Ammon's horn (tissue), 1 donor: ENCODE measurements at regions not wholly inside any gene's neighbourhood (a gene's known extent, or its start where the extent isn't known, plus 50 kb on each side); places are given as distances from the start of the nearest gene placed in this dataset.
"Not testable (repeated sequence)": the region's sequence is repeated elsewhere in the genome, so short reads cannot be mapped to it uniquely, and the experiment has no call there.

Experiments
- DNase-seq: peaks from one replicate; pipeline ENCODE4 v3.0.0-alpha.2; 2016; ENCODE audit warnings: low spot score

DNA sequence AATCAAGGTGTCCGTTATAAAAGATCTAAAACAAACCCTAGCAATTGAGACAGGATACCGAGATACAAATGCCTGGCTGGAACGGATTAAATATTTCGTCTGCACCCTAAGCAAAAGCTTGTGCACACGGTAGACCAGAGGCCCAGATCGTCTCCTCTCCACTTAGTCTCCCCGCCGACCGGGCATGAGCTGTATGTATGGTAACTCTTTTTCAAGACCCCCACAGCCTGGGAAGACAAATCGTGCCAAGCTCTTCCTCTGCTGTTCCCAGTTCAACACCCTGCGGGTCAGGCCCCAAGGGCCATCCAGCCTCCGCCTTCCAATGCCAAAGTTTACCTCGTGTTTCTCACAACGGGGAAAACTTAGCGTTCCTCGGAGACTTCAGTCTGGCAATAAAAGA, 285.7 kb upstream of the GALNT17 start:
- DNase-seq: no peak

DNA sequence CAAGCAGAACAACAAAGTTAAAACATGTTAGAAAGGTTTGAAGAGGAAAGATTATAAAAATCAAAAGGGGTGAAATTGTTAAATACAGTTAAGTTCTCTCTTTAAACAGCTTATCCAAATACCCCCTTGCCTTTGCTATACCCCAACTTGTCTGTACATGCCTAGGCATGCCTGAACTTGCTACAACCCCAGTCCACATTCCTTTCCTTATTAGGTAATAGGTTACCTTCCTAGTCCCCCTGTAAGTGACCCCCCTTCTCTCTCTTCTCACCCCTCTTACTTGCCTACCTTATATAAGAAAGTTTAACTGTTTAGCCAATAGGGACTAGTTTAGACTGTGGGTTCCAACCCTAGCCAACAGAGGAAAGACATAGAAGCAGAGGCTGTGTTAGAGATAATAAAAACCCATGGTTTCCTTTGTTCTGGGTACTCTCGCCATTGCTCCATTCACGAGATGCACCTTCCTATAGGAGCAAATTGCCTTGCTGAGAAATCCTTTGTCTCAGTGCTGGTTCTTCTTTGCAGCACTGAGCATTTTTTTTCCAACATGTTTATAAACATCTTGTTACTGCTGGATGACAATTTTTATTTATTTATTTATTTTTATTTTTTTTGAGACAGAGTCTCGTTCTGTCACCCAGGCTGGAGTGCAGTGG, 282.2 kb upstream of the GALNT17 start:
- DNase-seq: no peak

GRCh38 chr7:70855373-70855772, 276.6 kb upstream of the GALNT17 start:
- no peak for DNase-seq

DNA sequence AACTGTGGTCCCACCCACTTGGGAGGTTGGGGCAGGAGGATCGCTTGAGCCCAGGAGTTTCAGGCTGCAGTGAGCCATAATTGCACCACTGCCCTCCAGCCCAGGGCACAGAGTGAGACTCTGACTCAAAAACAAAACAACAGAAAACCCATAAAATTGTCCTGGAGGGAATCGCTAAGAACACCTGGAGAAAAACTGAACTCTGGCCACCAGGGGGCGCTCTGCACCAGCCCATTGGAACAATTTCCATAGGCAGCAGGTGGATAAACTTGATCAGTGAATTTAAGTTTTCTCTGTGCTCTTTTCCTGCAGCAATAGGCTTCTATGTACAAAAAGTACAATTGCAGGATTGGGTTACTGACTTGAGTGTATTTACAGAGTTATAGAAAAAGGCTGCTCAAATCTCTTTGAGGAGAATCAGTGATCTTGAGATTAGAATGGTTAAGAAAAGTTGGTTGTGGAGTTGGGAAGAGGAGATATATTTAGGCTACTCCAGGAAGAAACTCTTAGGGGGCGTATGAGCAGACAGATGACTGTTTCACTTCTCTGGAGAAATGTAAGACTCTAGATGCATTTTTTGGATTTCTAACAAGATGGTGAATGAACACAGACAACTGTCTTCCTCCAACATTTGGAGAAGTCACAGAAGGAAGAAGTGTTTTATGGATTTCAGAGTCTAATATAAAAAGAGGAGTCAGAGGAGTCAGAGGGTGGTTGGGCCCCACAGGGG, 274.9 kb upstream of the GALNT17 start:
- peak; percentile 58 for DNase-seq

GRCh38 chr7:70857793-70858545, 274.0 kb upstream of the GALNT17 start:
- DNase-seq: no peak

GRCh38 chr7:70867513-70867912, 264.4 kb upstream of the GALNT17 start:
- DNase-seq: no peak

GRCh38 chr7:70870349-70870748, 261.6 kb upstream of the GALNT17 start:
- no peak for DNase-seq

DNA sequence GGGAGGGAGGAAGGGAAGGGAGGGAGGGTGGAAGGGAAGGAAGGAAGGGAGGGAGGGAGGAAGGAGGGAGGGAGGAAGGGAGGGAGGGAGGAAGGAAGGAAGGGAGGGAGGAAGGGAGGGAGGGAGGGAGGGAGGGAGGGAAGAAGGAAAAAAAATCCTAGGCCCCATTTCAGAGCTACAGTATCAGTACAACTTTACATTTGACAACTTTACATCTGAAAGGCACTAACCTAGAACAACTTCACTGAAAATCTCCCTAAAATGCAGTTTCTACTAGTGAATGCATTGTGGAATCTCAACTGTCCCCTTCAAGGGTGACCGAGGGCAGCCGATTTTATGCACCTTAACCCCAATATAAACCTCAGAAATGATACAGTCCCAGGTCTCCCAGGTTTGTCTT, 259.8 kb upstream of the GALNT17 start:
- DNase-seq: no peak

- no peak for DNase-seq
Measured at GRCh38 chr7:70881167-70881847, 250.6 kb upstream of the GALNT17 start.

- DNase-seq: no peak
Measured at GRCh38 chr7:70883750-70884439, 248.0 kb upstream of the GALNT17 start.

- DNase-seq: no peak
Measured at GRCh38 chr7:70884440-70884764, 247.5 kb upstream of the GALNT17 start.

DNA sequence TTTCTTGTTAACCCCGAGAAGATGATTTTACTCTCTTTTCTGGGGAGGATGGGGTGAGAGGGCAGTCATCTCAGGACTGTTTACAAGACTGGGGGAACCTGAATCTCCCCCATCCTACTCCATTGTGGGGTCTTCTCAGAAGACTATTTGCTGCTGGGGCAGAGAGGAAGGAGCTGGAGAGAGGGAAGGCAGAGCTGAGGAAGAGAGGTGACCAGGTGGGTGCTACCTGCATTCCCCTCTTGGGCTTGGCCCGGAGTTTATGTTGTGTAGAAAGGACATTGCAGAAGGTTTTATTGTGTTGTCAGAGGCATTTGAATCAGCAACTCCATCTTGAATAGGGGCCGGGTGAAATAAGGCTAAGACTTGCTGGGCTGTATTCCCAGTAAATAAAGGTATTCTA, 247.1 kb upstream of the GALNT17 start:
- no peak for DNase-seq

GRCh38 chr7:70886547-70886946, 245.4 kb upstream of the GALNT17 start:
- DNase-seq: no peak

DNA sequence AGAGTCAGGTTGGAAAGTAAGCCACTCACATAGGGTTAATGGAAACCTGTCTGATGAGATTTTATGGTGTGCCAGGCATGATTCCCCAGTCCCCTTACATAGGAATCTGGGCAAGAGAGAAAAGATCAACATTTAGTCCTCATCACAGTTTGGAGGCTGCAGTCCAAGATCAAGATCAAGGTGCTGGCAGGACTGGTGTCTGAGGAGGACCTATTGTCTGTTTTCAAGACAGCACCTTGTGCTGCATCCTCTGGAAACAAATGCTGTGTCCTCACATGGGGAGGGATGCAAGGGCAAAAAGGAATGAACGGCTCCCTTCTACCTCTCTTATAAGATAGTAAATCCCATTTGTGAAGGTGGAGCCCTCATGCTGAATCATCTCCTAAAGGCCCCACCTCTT, 244.8 kb upstream of the GALNT17 start:
- no peak for DNase-seq

- DNase-seq: no peak
Measured at GRCh38 chr7:70890147-70890969, 241.6 kb upstream of the GALNT17 start.

DNA sequence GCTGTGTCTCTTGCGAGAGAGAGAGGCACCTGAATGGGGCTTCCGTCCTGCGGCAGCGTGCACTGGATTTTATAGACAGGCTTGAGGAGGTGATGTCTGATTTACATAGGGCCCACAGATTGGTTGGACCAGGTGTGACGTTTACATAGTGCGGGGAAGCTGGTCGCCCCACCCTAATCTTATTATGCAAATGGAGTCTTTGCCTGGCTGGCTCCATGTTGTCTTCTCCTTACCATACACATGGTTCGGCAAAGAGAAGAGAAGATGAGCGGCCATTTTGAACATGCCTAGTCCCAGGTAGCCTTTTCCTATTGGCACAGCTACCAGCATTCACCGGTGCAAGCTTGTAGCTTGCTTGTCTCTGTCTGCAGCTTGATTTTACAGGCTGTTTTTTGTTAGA, 238.5 kb upstream of the GALNT17 start:
- no peak for DNase-seq

GRCh38 chr7:70893971-70894715, 237.8 kb upstream of the GALNT17 start:
- DNase-seq: no peak

GRCh38 chr7:70894799-70895198, 237.1 kb upstream of the GALNT17 start:
- no peak for DNase-seq

DNA sequence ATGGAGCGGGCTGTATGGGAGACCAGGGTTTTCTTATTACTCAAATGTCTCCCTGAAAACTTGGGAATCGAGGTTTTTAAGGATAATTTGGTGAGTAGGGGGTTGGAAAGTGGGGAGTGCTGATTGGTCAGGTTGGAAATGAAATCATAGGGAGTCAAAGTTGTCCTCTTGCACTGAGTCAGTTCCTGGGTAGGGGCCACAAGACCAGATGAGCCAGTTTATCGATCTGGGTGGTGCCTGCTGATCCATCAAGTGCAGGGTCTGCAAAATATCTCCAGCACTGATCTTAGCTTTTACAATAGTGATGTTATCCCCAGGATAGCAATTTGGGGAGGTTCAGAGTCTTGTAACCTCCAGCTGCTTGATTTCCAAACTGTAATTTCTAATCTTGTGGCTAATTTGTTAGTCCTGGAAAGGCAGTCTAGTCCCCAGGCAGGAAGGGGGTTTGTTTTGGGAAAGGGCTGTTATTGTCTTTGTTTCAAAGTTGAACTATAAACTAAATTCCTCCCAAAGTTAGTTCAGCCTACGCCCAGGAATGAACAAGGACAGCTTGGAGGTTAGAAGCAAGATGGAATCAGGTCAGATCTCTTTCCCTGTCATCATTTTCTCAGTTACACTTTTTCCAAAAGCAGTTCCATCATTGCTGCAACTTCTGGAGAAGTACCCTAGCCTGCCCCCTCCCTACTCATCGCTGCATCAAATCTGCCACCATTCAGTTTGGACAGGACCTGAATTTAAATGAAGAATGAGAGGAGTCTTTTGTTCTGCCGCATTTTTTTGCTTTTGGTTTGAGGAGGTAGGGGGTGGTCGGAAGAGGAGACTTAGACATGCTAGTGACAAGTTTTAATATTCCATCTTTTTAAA, 236.4 kb upstream of the GALNT17 start:
- DNase-seq: not testable (repeated sequence)
